CD4-positive, alpha-beta T cell (primary cell): ENCODE measurements at regions not wholly inside any gene's neighbourhood (a gene's known extent, or its start where the extent isn't known, plus 50 kb on each side); places are given as distances from the start of the nearest gene placed in this dataset.

Experiments used
- ATAC-seq: fragments of 200-7000 bp; cut with Tn5 transposase; one replicate; pipeline ENCODE4 v1.10.0; 2022; ENCODE audit warnings: mild to moderate bottlenecking; ENCODE audit not compliant: poor library complexity
- CTCF ChIA-PET: fragments of 350-600 bp; sonication (Branson Sonifier 250); formaldehyde crosslinking; loops from one replicate; lab custom pipeline; 2021; ENCODE audit warnings: antibody characterized with exemption, inconsistent platforms; lab: Charles Lee
- POLR2A ChIA-PET: fragments of 350-600 bp; sonication (Branson Sonifier 250); formaldehyde crosslinking; loops from one replicate; lab custom pipeline; 2021; ENCODE audit warnings: antibody characterized with exemption, inconsistent platforms; lab: Charles Lee
- DNase-seq, 14 experiments: peaks; one replicate each; pipeline ENCODE4 v3.0.0-alpha.2; 2013 to 2020; ENCODE audit warnings: mixed read lengths in 2 of 14
- H3K27ac ChIP-seq, 2 donors: one replicate each; pipeline versions ENCODE4 v1.5.1 to v1.7.0; 2013; ENCODE audit warnings: low read length in 2 of 2, low read depth in 1 of 2, mild to moderate bottlenecking in 1 of 2
- H3K27me3 ChIP-seq, 2 experiments: 1 replicate in 1 of 2; 2 replicates in 1 of 2; pipeline versions ENCODE4 v1.6.1 to v1.7.0; 2013; ENCODE audit warnings: low read length in 2 of 2, control low read depth in 1 of 2, mild to moderate bottlenecking in 1 of 2, moderate library complexity in 1 of 2; ENCODE audit not compliant: insufficient read depth in 2 of 2, control insufficient read depth in 1 of 2
- H3K36me3 ChIP-seq: one replicate; pipeline ENCODE4 v1.6.1; 2013; ENCODE audit warnings: low read length, control low read depth; ENCODE audit not compliant: insufficient read depth
- H3K4me1 ChIP-seq: one replicate; pipeline ENCODE4 v1.6.1; 2013; ENCODE audit warnings: low read length, control low read depth; ENCODE audit not compliant: insufficient read depth
- H3K4me3 ChIP-seq: one replicate; pipeline ENCODE4 v1.5.1; 2013; ENCODE audit warnings: mild to moderate bottlenecking, low read length, moderate library complexity
- H3K9me3 ChIP-seq, 2 experiments: 1 replicate in 1 of 2; 2 replicates in 1 of 2; pipeline versions ENCODE4 v1.6.1 to v1.7.0; 2013; ENCODE audit warnings: low read length in 2 of 2, mild to moderate bottlenecking in 2 of 2, control low read depth in 1 of 2, moderate library complexity in 1 of 2; ENCODE audit not compliant: control insufficient read depth in 1 of 2, insufficient read depth in 1 of 2
- H3K27ac Mint-ChIP-seq: one replicate; pipeline ENCODE4 v1.8.0; 2020; ENCODE audit warnings: mixed read lengths
- H3K27me3 Mint-ChIP-seq: one replicate; pipeline ENCODE4 v1.8.0; 2021; ENCODE audit warnings: mixed read lengths
- H3K36me3 Mint-ChIP-seq: one replicate; pipeline ENCODE4 v1.8.0; 2021; ENCODE audit warnings: low read depth, mixed read lengths
- H3K4me1 Mint-ChIP-seq: one replicate; pipeline ENCODE4 v1.8.0; 2021; ENCODE audit warnings: low read depth, mixed read lengths
- H3K4me3 Mint-ChIP-seq: one replicate; pipeline ENCODE4 v1.8.0; 2020; ENCODE audit warnings: mild to moderate bottlenecking, mixed read lengths
- H3K9me3 Mint-ChIP-seq: one replicate; pipeline ENCODE4 v1.8.0; 2020; ENCODE audit warnings: mixed read lengths
- intact Hi-C, 2 experiments: fragments of 100-400 bp; cut with DNase I in 1 of 2; cut with micrococcal nuclease in 1 of 2; formaldehyde crosslinking; loops; one replicate each; pipeline versions ENCODE4 v1.15.1 to v1.9.0; 2023 to 2025; cut with DNase I, micrococcal nuclease
- TF ChIP-seq, protein P1 (sequence below): fragments of 200-600 bp; IDR thresholded peaks from one replicate; pipeline ENCODE4 v1.8.0; 2022; ENCODE audit warnings: antibody characterized with exemption, mild to moderate bottlenecking

DNA sequence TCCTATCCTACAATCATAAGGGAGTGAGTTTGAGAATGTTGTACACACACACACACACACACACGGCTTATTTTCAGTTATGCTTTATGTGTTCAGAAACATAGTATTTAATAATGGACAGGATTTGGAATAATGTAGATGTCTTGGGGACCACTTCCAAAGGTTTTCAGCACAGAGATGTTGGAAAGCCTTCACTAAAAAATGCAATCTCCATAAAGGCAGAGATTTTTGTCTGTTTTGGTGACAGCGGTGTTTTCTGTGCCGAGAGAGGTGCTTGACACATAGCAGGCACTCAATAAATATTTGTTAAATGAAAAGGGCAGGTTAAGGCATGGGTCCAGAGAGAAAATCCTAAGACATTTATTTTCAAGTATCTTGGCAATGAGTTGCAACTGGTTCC is 428.2 kb upstream of the RGMA start:
- ATAC-seq: no peak
- TF ChIP-seq, protein P1, sequence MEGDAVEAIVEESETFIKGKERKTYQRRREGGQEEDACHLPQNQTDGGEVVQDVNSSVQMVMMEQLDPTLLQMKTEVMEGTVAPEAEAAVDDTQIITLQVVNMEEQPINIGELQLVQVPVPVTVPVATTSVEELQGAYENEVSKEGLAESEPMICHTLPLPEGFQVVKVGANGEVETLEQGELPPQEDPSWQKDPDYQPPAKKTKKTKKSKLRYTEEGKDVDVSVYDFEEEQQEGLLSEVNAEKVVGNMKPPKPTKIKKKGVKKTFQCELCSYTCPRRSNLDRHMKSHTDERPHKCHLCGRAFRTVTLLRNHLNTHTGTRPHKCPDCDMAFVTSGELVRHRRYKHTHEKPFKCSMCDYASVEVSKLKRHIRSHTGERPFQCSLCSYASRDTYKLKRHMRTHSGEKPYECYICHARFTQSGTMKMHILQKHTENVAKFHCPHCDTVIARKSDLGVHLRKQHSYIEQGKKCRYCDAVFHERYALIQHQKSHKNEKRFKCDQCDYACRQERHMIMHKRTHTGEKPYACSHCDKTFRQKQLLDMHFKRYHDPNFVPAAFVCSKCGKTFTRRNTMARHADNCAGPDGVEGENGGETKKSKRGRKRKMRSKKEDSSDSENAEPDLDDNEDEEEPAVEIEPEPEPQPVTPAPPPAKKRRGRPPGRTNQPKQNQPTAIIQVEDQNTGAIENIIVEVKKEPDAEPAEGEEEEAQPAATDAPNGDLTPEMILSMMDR: no peak
- Mint-ChIP-seq H3K9me3 (no peaks in the 10 kb centered on the region), H3K36me3 (no peaks in the 10 kb centered on the region), H3K4me3 (no peak overlapping the region), H3K27me3 (peaks cover 10% of the 10 kb centered on the region), H3K27ac (no peak overlapping the region), H3K4me1 (no peaks in the 10 kb centered on the region)
- Histone ChIP-seq H3K36me3 (no peaks in the 10 kb centered on the region), H3K9me3 (no peaks in the 10 kb centered on the region), H3K27me3 (no peaks in the 10 kb centered on the region), H3K27ac (no peak overlapping the region), H3K4me1 (no peaks in the 10 kb centered on the region), H3K4me3 (no peak overlapping the region)
- CTCF ChIA-PET: no interaction called here
- POLR2A ChIA-PET: no interaction called here
- no peak for DNase-seq
- intact Hi-C loops: no loop called here

- Mint-ChIP-seq H3K36me3 (no peaks in the 10 kb centered on the region), H3K9me3 (no peaks in the 10 kb centered on the region), H3K27me3 (peaks cover 10% of the 10 kb centered on the region), H3K27ac (no peak overlapping the region), H3K4me1 (no peaks in the 10 kb centered on the region), H3K4me3 (no peak overlapping the region)
- TF ChIP-seq, protein P1: no peak
- H3K4me1 ChIP-seq: no peaks in the 10 kb centered on the region
- no peak overlapping the region for H3K27ac ChIP-seq
- H3K9me3 ChIP-seq: no peaks in the 10 kb centered on the region
- DNase-seq (no peak), ATAC-seq (no peak)
- H3K27me3 ChIP-seq: peaks cover 0 to 8% of the 10 kb centered on the region in 2 experiments
- ChIA-PET POLR2A (no interaction called here), CTCF (no interaction called here)
- H3K4me3 ChIP-seq: no peak overlapping the region
- H3K36me3 ChIP-seq: no peaks in the 10 kb centered on the region
- intact Hi-C loops: no loop called here
These were observed 426.4 kb upstream of the RGMA start for GRCh38 chr15:93515256-93516051.

DNA sequence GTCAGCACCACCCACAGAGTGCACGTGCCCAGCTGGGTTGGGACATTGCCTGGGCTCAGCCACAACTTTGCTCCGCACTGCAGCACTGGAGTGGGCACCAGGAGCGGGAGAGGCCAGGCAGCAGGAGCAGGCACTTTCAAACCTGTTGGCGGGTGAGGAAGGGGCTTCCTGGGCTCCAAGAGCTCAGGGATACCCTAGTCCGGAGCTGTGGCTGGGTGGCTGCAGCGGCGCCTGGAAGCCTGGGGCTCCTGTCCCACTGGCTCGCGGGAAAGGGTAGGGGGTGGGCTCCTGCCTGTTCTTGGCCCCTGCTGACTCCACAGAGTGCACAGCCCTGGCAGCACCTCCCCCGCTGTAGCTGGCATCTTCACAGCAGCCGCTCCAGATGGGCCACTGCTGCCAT is 417.6 kb upstream of the RGMA start:
- Mint-ChIP-seq H3K9me3 (no peaks in the 10 kb centered on the region), H3K27me3 (no peaks in the 10 kb centered on the region), H3K36me3 (no peaks in the 10 kb centered on the region), H3K4me3 (no peak overlapping the region), H3K27ac (no peak overlapping the region), H3K4me1 (no peaks in the 10 kb centered on the region)
- no peak overlapping the region for H3K4me3 ChIP-seq
- H3K9me3 ChIP-seq: peaks cover 0 to 11% of the 10 kb centered on the region in 2 experiments
- no peaks in the 10 kb centered on the region for H3K4me1 ChIP-seq
- TF ChIP-seq, protein P1: no peak
- H3K36me3 ChIP-seq: no peaks in the 10 kb centered on the region
- no peak overlapping the region for H3K27ac ChIP-seq
- ChIA-PET POLR2A (no interaction called here), CTCF (no interaction called here)
- H3K27me3 ChIP-seq: peaks cover 2 to 4% of the 10 kb centered on the region in 2 experiments
- intact Hi-C loops: no loop called here
- ATAC-seq: no peak
- no peak for DNase-seq
